OCI-LY7 (cell line): ENCODE measurements at regions not wholly inside any gene's neighbourhood (a gene's known extent, or its start where the extent isn't known, plus 50 kb on each side); places are given as distances from the start of the nearest gene placed in this dataset.

ENCODE experiments used
- BruUV-seq: library from RNA; stranded (reverse); fragments of 400-500 nt; replicated peaks from 2 replicates; lab custom pipeline; 2021; lab: Mats Ljungman, UMichigan
- CTCF ChIA-PET: fragments of 300-600 bp; sonication (Branson Sonifier 250); formaldehyde crosslinking; loops from one replicate; lab custom pipeline; 2022; ENCODE audit warnings: antibody characterized with exemption; ENCODE audit not compliant: unreplicated experiment; lab: Charles Lee
- POLR2A ChIA-PET: fragments of 300-600 bp; sonication (Branson Sonifier 250); formaldehyde crosslinking; loops from one replicate; lab custom pipeline; 2022; ENCODE audit warnings: antibody characterized with exemption; lab: Charles Lee
- DNase-seq: peaks from one replicate; pipeline ENCODE4 v3.0.0-alpha.2; 2015; ENCODE audit warnings: low spot score
- H2AFZ ChIP-seq: fragments of 200-600 bp; sonication (generic), shearing (Covaris generic); 2 replicates; pipeline ENCODE4 v1.6.1; 2014; ENCODE audit warnings: mild to moderate bottlenecking, antibody characterized with exemption, low read length, moderate library complexity
- H3K27ac ChIP-seq: fragments of 200-600 bp; sonication (generic); 2 replicates; pipeline ENCODE4 v1.5.1; 2014; ENCODE audit warnings: mixed run types, low read depth, mild to moderate bottlenecking, moderate library complexity, low read length, inconsistent platforms; ENCODE audit not compliant: poor library complexity, severe bottlenecking
- H3K36me3 ChIP-seq: fragments of 200-600 bp; sonication (generic); 2 replicates; pipeline ENCODE4 v1.6.1; 2014; ENCODE audit warnings: mild to moderate bottlenecking, antibody characterized with exemption, low read length, moderate library complexity, mixed read lengths; ENCODE audit not compliant: insufficient read depth
- H3K4me1 ChIP-seq: fragments of 200-600 bp; sonication (generic); 2 replicates; pipeline ENCODE4 v1.5.1; 2014; ENCODE audit warnings: mild to moderate bottlenecking, low read length; ENCODE audit not compliant: insufficient read depth, poor library complexity, severe bottlenecking
- H3K4me2 ChIP-seq: fragments of 200-600 bp; sonication (generic); 2 replicates; pipeline ENCODE4 v1.6.1; 2014; ENCODE audit warnings: mild to moderate bottlenecking, low read length
- H3K4me3 ChIP-seq: fragments of 200-600 bp; sonication (generic); 2 replicates; pipeline ENCODE4 v1.5.1; 2014; ENCODE audit warnings: mild to moderate bottlenecking, low read depth, low read length; ENCODE audit not compliant: poor library complexity, severe bottlenecking
- H3K79me2 ChIP-seq: fragments of 200-600 bp; sonication (generic); 2 replicates; pipeline ENCODE4 v1.6.1; 2016; ENCODE audit warnings: low read depth, mild to moderate bottlenecking, low read length, moderate library complexity, mixed read lengths; ENCODE audit not compliant: insufficient read depth
- H3K9me2 ChIP-seq: fragments of 200-600 bp; sonication (generic); 2 replicates; pipeline ENCODE4 v1.6.1; 2016; ENCODE audit warnings: mild to moderate bottlenecking, low read length, mixed read lengths; ENCODE audit not compliant: insufficient read depth
- H3K9me3 ChIP-seq: fragments of 200-600 bp; sonication (generic); 2 replicates; pipeline ENCODE4 v1.6.1; 2014; ENCODE audit warnings: mild to moderate bottlenecking, mixed run types, low read length, mixed read lengths
- H4K20me1 ChIP-seq: fragments of 200-600 bp; sonication (generic); 2 replicates; pipeline ENCODE4 v1.6.1; 2014; ENCODE audit warnings: mild to moderate bottlenecking, antibody characterized with exemption, low read length, moderate library complexity, mixed read lengths; ENCODE audit not compliant: insufficient read depth
- CTCF ChIP-seq: fragments of 200-600 bp; sonication (generic); conservative IDR thresholded peaks from 2 replicates; pipeline ENCODE4 v1.5.1; 2014; ENCODE audit warnings: mild to moderate bottlenecking, antibody characterized with exemption, low read length, moderate library complexity, mixed read lengths
- EZH2phosphoT487 ChIP-seq: fragments of 200-600 bp; sonication (generic); IDR thresholded peaks from 2 replicates; pipeline ENCODE4 v1.6.1; 2018; ENCODE audit warnings: low read depth, borderline replicate concordance, mild to moderate bottlenecking, mixed run types, antibody characterized with exemption, low read length, moderate library complexity, mixed read lengths
- intact Hi-C: fragments of 100-400 bp; cut with micrococcal nuclease; formaldehyde crosslinking; loops from one replicate; pipeline ENCODE4 v1.10.0; 2022; ENCODE audit not compliant: unreplicated experiment

GRCh38 chr12:48263617-48264016 is 60.5 kb upstream of the OR10AD1 start:
- H3K27ac ChIP-seq = no peak overlapping the region
- H3K79me2 ChIP-seq = no peaks in the 10 kb centered on the region
- H3K4me3 ChIP-seq = no peak overlapping the region
- intact Hi-C loops = no loop called here
- H3K9me3 ChIP-seq = no peaks in the 10 kb centered on the region
- BruUV-seq = no TSS peak
- no peaks in the 10 kb centered on the region for H3K9me2 ChIP-seq
- POLR2A ChIA-PET = no interaction called here
- H2AFZ ChIP-seq = no peak overlapping the region
- no peaks in the 10 kb centered on the region for H3K36me3 ChIP-seq
- DNase-seq = no peak
- CTCF ChIA-PET = no interaction called here
- TF ChIP-seq EZH2phosphoT487 (no peak), CTCF (no peak)
- H3K4me1 ChIP-seq = no peaks in the 10 kb centered on the region
- H3K4me2 ChIP-seq = no peak overlapping the region
- no peaks in the 10 kb centered on the region for H4K20me1 ChIP-seq

GRCh38 chr12:48261773-48262172 is 58.7 kb upstream of the OR10AD1 start:
- intact Hi-C loops = no loop called here
- Histone ChIP-seq H3K4me3 (no peak overlapping the region), H3K9me2 (no peaks in the 10 kb centered on the region), H3K36me3 (no peaks in the 10 kb centered on the region), H3K4me1 (no peaks in the 10 kb centered on the region), H2AFZ (no peak overlapping the region), H3K27ac (no peak overlapping the region), H4K20me1 (no peaks in the 10 kb centered on the region), H3K9me3 (no peaks in the 10 kb centered on the region), H3K79me2 (no peaks in the 10 kb centered on the region), H3K4me2 (no peak overlapping the region)
- ChIA-PET POLR2A (no interaction called here), CTCF (no interaction called here)
- no TSS peak for BruUV-seq
- no peak for TF ChIP-seq EZH2phosphoT487
- TF ChIP-seq CTCF = no peak
- DNase-seq = no peak
